RWPE1 (cell line): ENCODE measurements at regions not wholly inside any gene's neighbourhood (a gene's known extent, or its start where the extent isn't known, plus 50 kb on each side); places are given as distances from the start of the nearest gene placed in this dataset.

Experiments used
- CTCF ChIA-PET: fragments of 350-600 bp; sonication (Branson Sonifier 250); formaldehyde crosslinking; extraction: SDS; loops from one replicate; lab custom pipeline; 2021; lab: Yijun Ruan, JAX
- POLR2A ChIA-PET: fragments of 400-600 bp; formaldehyde crosslinking; extraction: SDS; loops from one replicate; lab custom pipeline; 2020; ENCODE audit warnings: antibody characterized with exemption; ENCODE audit not compliant: low non-redundant PET; lab: Yijun Ruan, JAX
- DNase-seq: peaks from one replicate; pipeline ENCODE4 v3.0.0; 2012; ENCODE audit warnings: low spot score
- H3K27ac ChIP-seq: fragments of 450-650 bp; 2 replicates; pipeline ENCODE4 v1.5.1; 2017
- TF ChIP-seq, protein P1 (sequence below): fragments of 450-650 bp; conservative IDR thresholded peaks from 2 replicates; pipeline ENCODE4 v1.5.1; 2017; ENCODE audit warnings: low read depth, mild to moderate bottlenecking

DNA sequence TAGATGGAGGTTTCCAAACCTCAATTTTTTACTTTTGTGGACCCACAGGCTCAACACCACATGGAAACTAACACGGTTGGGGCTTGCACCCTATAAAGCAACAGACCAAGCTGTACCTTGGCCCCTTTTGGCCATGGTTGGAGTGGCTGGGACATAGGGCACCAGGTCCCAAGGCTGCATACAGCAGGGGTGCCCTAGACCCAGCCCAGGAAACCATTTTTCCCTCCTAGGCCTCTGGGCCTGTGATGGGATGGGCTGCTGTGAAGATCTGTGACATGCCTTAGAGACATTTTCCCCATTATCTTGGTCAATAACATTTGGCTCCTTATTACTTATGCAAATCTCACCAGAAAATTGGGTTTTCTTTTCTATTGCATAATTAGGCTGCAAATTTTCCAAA lies 337.0 kb upstream of the CADM2 start:
- POLR2A ChIA-PET = no interaction called here
- TF ChIP-seq, protein P1, sequence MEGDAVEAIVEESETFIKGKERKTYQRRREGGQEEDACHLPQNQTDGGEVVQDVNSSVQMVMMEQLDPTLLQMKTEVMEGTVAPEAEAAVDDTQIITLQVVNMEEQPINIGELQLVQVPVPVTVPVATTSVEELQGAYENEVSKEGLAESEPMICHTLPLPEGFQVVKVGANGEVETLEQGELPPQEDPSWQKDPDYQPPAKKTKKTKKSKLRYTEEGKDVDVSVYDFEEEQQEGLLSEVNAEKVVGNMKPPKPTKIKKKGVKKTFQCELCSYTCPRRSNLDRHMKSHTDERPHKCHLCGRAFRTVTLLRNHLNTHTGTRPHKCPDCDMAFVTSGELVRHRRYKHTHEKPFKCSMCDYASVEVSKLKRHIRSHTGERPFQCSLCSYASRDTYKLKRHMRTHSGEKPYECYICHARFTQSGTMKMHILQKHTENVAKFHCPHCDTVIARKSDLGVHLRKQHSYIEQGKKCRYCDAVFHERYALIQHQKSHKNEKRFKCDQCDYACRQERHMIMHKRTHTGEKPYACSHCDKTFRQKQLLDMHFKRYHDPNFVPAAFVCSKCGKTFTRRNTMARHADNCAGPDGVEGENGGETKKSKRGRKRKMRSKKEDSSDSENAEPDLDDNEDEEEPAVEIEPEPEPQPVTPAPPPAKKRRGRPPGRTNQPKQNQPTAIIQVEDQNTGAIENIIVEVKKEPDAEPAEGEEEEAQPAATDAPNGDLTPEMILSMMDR = no peak
- no peak overlapping the region for H3K27ac ChIP-seq
- no peak for DNase-seq
- CTCF ChIA-PET = no interaction called here

DNA sequence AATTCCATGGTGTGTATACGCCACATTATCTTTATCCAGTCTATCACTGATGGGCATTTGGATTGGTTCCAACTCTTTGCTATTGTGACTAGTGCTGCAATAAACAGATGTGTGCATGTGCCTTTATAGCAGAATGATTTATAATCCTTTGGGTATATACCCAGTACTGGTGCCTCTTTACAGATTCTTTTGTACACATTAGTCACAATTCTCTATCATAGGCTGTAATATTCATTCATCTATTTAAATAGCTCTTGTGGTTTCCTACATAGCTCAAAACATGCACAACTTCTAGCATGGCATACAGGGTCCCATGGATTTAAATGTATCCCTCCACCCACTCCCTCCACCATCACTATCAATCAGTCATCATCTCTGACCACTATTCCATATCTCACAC lies 324.1 kb upstream of the CADM2 start:
- no peak overlapping the region for H3K27ac ChIP-seq
- no peak for DNase-seq
- TF ChIP-seq, protein P1 = no peak
- CTCF ChIA-PET = no interaction called here
- POLR2A ChIA-PET = no interaction called here

DNA sequence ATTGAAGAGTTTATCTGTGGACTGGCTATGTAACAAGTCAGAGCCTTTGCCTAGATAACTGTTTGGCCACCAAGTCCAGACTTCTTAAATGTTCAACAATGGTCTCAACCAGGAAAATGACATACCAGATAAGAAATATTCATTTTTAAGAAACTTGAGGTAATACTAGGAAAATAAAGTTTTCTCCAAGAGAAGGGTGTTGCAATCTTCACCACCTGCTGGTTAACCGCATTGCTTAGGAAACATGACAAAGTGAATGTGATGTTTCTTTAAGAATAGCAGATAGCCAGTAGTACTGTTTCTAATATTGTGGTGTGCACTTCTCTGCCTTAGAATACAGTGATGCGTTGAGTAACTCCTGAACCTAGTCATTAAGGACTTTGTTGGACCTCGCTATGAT lies 321.5 kb upstream of the CADM2 start:
- ChIA-PET POLR2A (no interaction called here), CTCF (no interaction called here)
- H3K27ac ChIP-seq = no peak overlapping the region
- TF ChIP-seq, protein P1 = no peak
- no peak for DNase-seq

DNA sequence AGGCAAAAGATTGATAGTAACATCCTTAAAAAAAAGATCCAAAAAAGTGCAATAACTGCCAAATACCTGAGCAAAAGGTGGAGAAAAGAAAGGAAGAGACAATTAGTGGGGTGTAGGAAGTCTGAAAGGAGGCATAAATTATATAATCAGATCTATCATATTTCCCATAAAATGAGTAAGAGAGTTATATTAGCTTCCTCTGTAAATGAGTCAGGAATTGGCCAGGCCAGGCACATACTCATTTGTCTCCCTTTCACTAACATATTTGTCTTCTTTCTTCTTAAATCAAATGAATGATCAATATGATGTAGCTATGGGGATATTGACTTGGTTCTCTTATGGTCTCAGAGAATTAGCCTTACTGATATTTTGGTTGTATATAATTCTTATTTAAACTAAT lies 292.3 kb upstream of the CADM2 start:
- ChIA-PET POLR2A (no interaction called here), CTCF (no interaction called here)
- H3K27ac ChIP-seq = no peak overlapping the region
- no peak for DNase-seq
- TF ChIP-seq, protein P1 = no peak

DNA sequence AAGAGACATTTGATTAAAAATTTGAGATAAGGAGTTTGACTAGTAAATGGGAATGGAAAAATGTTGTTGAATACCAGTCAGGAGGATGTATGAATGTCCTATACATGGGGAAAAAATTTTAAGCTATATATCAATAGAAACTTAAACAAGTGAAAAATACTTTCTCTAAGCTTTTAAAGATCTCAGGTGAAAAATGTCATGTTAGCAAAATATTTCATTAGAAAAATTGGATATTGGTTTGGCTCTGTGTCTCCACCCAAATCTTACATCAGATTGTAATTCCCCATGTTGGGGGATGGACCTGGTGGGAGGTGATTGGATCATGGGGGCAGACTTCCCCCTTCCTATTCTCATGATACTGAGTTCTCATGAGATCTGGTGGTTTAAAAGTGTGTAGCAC lies 279.6 kb upstream of the CADM2 start:
- no peak for DNase-seq
- CTCF ChIA-PET = no interaction called here
- no peak overlapping the region for H3K27ac ChIP-seq
- POLR2A ChIA-PET = no interaction called here
- TF ChIP-seq, protein P1 = no peak

DNA sequence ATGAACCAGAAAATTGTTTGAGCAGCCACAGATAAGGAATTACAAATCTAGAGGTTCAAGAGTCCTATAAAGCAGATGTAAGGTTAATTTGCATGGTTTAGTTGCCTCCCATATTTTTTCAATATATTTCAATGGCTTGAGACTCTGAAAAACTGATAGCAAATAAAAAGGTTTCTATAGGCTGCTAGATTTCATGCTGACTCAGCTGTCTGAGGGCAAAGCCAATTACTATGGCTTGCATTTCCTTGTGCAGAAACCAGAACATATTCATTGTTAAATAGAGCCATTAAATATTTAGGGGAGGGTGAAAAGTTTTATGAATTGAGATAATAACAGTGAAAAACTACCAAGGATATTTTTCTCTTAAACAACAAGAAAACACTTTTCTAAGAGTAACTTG lies 278.1 kb upstream of the CADM2 start:
- ChIA-PET POLR2A (no interaction called here), CTCF (no interaction called here)

More for the DNA sequence above, 278.1 kb upstream of the CADM2 start:
- DNase-seq = no peak
- TF ChIP-seq, protein P1 = no peak
- no peak overlapping the region for H3K27ac ChIP-seq
